Peyer's patch (tissue), 4 donors: ENCODE measurements at regions not wholly inside any gene's neighbourhood (a gene's known extent, or its start where the extent isn't known, plus 50 kb on each side); places are given as distances from the start of the nearest gene placed in this dataset.

Experiments
- CTCF ChIP-seq, 6 experiments: fragments of 450-650 bp in 4 of 6; fragments of 200-600 bp in 2 of 6; sonication (generic) in 1 of 6; IDR thresholded peaks; one replicate each; pipeline ENCODE4 v1.5.1; 2017 to 2019; ENCODE audit warnings: antibody characterized with exemption in 6 of 6, mild to moderate bottlenecking in 3 of 6, moderate library complexity in 1 of 6
- POLR2A ChIP-seq, 2 donors: fragments of 450-650 bp; IDR thresholded peaks; one replicate each; pipeline ENCODE4 v1.5.1; 2017; ENCODE audit warnings: antibody characterized with exemption in 2 of 2, mild to moderate bottlenecking in 2 of 2, moderate library complexity in 2 of 2

GRCh38 chr14:29444805-29445204, 482.8 kb downstream of the PRKD1 start:
- TF ChIP-seq POLR2A (IDR thresholded peaks at IDR 0.05) (no peak), CTCF (IDR thresholded peaks at IDR 0.05) (no peak)
